GM20431 (cell line): ENCODE measurements at regions not wholly inside any gene's neighbourhood (a gene's known extent, or its start where the extent isn't known, plus 50 kb on each side); places are given as distances from the start of the nearest gene placed in this dataset.

Experiments used
- in situ Hi-C: fragments of 300-500 bp; cut with MseI, MboI; formaldehyde crosslinking; loops from one replicate; pipeline ENCODE4 v1.15.0; 2020; ENCODE audit warnings: low sequenced_read_pairs; ENCODE audit not compliant: unreplicated experiment

DNA sequence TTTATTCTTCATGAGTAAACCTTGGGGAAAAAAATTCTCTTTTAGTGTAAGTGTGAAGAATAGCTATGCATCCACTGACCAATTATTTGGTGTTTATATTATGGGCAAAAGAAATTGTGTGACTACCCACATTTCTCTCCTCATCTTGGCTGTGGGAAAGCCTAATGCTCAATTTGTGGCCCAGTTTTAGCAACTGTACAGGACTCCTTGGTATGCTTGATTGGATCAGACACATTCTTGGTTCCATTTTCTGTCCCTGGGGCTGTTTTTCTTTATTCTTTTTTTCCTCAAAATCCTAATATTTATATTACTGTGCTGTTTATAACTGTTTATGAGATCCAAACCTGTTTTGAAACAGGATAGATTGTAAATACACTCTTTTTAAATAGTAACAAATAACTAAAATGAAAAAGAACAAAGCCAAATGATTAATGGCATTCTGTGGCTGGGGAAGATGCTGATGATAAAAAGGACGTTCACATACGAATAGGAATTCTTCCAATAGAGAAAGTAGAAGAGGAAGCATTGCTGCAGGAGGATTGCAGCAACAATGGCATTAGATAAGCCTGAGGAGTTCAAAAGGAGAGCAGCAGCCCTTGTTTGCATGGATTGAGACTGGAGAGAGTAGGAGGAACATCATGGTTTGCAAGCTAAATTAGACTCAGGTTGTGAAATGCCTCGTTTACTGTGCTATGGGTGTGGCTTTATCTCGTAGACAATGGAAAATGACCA, 580.5 kb downstream of the INHBA start:
- in situ Hi-C loops, result no loop called here

GRCh38 chr7:41121228-41121627, 581.7 kb downstream of the INHBA start:
- in situ Hi-C loops, result no loop called here

DNA sequence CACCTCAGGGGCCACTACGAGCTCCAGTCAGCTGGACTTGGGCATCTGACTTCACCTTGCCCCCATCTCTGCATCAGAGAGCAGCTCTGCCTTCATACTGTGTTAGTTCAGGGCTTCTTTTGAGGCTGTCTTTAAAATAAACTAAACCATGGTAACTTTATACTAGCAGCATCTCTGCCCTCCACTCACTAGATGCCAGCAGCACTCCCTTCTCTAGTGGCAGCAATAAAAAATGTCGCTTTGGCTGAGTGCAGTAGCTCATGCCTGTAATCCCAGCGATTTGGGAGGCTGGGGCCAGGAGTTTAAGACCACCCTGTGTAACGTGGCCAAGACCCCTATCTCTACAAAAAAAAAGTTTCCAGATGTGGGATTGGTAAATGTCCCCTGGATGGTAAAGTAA, 584.4 kb downstream of the INHBA start:
- in situ Hi-C loops, result no loop called here

- in situ Hi-C loops, result no loop called here
Observed at GRCh38 chr7:41117431-41117830, 585.5 kb downstream of the INHBA start.

DNA sequence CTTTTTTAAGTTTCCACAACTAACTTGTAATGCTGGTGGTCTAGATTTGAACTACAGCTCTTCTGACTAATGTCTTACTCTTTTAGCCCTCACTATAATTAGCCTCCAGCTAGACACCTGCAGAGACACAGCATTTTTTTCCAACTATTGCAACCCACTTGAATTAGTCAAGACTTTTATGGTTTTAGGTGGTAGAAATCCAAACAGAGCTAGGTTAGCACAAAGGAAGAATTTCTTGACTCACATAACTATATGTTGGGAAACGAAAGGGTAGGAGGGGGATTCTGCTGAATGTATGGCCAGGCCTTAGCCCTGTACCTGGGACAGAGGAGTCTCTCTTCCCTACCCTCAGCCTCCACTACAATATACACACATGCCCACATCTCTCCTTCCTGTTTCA, 586.1 kb downstream of the INHBA start:
- in situ Hi-C loops, result no loop called here

GRCh38 chr7:41116337-41116736, 586.6 kb downstream of the INHBA start:
- in situ Hi-C loops, result no loop called here

GRCh38 chr7:41114691-41115090, 588.2 kb downstream of the INHBA start:
- in situ Hi-C loops, result no loop called here

DNA sequence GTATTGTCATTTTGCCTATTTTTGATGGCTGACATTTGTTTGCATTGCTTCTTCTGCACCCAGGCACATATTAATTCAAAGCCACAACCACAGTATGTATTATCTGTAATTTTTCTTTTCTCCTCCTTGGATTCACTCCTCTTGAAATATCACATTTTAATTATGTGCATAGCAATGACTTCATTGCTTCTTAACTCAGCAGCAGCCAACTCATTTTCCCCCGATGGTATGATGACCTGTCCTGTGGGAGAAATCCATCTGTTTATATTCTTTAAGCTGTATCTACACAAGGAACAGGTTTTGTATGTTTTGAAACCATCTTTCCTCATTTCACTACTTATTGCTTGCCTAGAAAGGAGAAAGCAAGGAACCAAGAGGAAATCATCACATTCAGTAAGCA, 588.8 kb downstream of the INHBA start:
- in situ Hi-C loops, result no loop called here

- in situ Hi-C loops, result no loop called here
Observed at GRCh38 chr7:41113719-41114118, 589.2 kb downstream of the INHBA start.

DNA sequence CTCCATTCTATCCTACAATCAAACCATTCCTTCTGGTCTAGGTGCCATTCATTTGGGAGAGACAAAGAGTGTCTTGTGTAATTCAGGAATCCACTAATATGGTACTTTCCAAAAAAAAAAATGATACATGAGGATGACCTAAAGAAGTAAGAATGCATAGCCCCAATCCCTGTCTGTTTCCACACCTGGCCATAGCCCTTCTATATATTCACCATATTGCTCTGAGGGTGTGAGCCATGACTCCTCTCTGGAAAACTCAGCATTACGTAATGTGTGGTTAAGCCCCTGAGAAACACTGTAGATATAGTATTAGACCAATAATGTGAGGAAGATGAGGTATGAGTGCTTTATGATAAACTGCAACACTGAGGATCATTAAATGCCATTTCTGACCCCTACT, 592.7 kb downstream of the INHBA start:
- in situ Hi-C loops, result no loop called here

DNA sequence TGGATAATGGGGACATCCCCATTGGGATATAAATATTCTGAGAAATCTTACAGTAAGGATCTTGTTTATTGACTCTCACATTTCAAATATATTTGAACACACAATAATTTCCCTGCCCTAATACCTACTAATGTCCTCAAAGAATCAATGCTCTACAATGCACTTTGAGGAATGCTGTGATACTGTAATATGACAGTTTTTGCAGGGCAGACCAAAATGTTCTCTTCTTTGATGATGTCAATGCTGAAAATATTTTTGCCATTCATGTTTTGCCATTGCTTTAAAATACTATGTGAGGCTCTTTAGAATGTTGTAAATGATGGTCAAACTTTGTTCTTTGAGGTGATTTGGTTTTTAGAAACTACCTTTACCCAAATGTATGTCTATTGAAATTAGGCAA, 594.1 kb downstream of the INHBA start:
- in situ Hi-C loops, result no loop called here

DNA sequence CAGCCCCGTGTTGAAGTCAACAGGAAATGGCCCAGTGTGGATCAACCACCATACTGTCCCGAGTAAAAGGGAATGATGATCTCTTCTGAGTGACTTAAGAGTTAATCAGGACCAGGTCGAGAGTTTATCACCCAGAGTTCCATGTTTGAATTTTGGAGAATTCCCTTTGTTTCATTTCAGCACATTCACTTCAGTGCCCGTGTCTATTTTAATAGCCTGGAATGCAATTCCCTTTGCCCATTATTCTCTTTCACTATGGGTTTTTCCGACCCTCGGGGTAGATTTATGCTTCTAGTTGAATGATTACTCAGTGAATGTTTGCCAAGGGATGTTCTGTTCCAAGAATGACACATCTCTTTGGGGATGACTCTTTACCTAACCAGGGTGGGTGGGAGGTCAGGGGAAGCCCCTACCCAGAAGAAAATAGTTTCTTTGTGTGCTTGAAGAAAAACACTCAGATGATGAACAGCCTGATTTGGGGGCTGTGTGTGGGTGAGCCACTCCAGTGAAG, 594.9 kb downstream of the INHBA start:
- in situ Hi-C loops, result no loop called here

DNA sequence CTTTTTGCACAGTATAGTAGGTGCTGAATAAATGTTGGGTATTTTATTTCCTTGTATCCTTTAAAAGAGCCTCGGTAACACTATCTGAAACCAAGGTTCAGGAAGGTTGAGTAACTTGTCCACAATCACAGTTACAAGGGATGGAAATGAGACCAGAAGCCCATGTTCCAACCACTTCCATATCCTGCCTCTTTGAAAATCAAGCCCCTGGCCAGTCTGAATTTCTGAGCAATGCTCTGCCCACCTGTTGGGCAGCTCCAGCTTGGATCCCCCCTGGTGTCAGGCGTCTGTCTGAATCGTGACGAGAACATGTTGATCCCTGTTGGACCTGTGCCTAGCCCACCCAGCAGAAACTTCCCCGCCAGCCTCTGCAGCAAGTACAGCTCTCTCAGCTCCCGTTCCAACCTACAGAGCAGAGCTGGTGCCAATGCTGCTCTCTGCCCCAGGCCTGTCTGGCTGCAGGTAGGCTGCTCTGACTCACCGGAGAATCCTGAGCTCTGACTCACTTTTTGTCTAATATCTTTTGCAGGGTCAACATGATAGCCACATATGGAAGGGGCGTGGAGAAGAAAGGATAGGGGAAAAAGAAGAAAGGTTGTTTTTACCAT, 595.5 kb downstream of the INHBA start:
- in situ Hi-C loops, result no loop called here

DNA sequence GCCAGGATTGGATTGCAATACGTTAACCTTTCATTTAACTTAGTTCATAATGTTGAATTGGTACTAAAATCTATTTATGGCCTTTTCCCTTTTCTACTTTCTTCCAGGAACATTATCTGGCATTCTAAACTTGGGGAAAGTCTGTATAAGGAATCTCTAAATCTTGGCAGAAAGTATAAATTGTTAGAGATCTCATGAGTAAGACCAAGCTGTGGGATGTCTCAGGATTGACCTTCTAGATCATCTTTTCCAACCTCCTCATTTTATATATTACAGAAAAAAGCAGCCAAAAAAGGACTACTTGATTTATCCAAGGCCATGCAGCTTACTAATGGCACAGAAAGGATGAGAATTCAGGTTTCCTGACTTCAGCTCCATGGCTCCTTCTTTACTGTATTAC, 598.3 kb downstream of the INHBA start:
- in situ Hi-C loops, result no loop called here

GRCh38 chr7:41103331-41103730, 599.6 kb downstream of the INHBA start:
- in situ Hi-C loops, result no loop called here

DNA sequence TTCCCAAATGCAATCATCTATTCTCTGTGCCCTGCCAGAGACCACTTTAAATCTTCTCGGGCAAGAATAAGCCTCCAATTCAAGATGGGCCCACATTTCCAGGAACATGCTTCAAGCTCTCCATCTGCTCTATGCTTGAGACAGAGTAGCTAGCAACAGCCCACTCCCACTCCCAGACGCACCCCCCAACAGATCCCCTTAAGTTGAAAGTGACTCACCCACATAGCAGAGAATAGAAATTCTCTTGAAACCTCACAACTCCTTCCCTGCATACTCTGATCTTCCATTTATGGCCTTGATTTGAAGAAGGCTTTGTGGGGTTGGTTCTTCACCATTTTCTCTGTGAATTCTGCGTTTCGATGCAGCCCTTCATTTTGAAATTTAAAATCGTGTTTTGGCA, 604.0 kb downstream of the INHBA start:
- in situ Hi-C loops, result no loop called here

GRCh38 chr7:41098402-41098801, 604.5 kb downstream of the INHBA start:
- in situ Hi-C loops, result no loop called here

GRCh38 chr7:41097501-41097900, 605.4 kb downstream of the INHBA start:
- in situ Hi-C loops, result no loop called here

- in situ Hi-C loops, result no loop called here
Observed at GRCh38 chr7:41096917-41097316, 606.0 kb downstream of the INHBA start.

DNA sequence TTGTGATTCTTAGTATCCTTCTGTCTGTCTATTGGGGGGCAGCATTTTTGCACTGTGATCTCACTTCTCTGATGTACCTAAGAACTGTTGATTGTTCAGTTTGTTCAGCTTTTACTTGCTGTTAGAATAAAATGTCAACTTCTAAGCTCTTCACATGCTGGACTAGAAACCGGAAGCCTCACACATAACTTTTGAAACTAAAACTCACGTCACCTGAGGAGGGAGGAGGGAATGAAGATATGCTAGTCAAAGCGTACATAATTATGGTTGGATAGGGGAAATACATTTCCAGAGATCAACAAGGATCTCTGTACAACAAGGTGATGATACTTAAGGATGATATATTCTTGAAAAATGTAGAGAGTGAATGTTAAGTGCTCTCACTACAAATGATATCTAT, 609.7 kb downstream of the INHBA start:
- in situ Hi-C loops, result no loop called here

DNA sequence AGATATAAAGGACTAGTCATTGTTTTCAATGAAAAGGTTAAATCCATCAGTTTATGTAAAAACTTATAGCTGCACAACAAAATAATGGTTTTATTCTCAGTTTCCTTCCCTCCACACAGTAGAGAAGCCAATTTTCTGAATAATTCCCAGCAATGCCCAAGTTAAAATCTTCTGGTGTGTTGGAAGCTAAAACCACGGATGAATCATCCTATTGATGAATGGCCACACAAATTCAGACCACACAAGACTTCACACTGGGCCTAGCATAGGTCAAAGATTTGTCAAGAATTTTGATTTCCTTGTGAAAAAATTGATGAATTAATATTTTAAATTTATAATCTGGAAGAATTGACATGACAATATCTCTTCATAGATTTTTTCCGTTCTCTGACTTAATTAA, 617.6 kb downstream of the INHBA start:
- in situ Hi-C loops, result no loop called here

- in situ Hi-C loops, result no loop called here
Observed at GRCh38 chr7:41084381-41084780, 618.5 kb downstream of the INHBA start.
